Ureter (tissue), 1 donor: ENCODE measurements at regions not wholly inside any gene's neighbourhood (a gene's known extent, or its start where the extent isn't known, plus 50 kb on each side); places are given as distances from the start of the nearest gene placed in this dataset.

ENCODE experiments used
- DNase-seq: peaks from one replicate; pipeline ENCODE4 v3.0.0-alpha.2; 2020; ENCODE audit warnings: low spot score
- donor health status: DM: yes; HTN: yes; CAD: no.

DNA sequence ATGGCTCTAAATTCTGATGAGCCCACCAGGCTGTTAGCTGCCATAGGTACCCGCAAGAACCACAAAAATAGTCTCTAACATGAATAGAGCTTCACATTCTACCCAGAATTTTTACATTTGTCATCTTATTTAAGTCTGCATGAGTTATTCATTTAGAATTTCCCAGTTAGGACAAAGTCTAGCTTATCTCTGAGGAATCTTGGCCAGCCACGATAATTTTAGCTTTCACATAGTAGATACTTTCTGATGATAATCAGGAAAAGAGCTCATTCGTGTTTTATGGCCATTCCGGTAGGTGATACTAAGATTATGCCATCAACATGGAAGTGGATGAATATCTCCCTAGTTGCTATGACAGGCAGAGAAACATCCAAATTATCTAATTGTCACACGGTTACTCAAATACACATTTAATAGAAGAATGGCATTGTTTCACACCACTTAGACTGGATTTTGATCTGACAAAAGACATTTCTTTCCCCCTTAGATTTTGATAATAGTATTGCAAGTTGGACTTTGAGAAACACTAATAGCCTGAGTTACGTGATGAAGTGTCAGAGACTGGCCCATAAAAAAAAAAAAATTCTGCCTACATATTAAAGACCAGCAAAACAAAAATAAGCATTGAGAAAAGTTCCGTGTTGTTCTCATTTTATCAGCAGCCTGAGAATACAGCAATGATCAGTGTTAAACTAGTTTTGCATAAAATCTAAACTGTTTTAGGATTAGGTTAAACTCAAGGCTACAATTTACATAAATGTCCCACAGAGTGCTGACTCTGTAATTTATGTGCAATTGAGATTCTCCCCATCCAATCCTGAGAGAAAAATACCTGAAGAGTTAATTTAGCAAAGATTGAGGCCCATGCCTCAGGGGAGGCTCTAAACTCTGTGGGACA lies 397.5 kb upstream of the ARID1B start:
- no peak for DNase-seq

DNA sequence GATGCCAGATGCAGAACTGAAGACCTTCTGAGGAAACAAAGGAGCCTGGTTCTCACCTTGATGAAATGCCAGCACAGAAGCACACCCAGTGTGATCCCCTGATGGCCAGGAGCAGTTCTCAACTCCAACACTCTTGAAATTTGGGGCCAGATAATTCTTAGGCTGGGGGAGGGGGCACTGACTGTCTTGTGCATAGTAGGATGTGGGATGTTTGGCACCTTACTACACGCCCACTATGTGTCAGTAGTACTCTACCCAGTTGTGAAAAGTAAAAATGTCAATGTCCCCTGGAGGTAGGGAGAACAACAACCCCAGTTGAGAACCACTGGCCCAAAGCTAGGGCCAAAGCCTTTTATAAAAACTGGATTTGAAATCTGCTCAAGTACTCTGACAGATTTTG lies 398.3 kb upstream of the ARID1B start:
- no peak for DNase-seq

DNA sequence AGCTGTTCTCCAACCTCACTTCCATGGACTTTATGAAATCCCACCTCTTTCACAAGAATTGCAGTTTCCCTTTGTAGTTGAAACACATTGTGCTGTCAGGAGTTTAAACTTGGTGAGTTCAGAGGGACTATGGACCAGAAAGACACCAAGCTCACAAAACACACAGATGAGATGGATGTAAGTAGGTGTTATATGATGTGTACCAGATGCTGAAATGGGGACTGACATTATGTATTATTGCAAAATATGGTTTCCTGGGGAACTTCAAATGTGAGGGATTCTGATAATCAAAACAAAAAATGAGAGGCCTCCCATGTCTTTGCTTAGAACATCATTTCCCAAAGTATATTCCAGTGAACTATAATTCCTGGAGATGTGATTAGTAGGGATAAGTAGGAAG lies 401.1 kb upstream of the ARID1B start:
- DNase-seq = no peak

DNA sequence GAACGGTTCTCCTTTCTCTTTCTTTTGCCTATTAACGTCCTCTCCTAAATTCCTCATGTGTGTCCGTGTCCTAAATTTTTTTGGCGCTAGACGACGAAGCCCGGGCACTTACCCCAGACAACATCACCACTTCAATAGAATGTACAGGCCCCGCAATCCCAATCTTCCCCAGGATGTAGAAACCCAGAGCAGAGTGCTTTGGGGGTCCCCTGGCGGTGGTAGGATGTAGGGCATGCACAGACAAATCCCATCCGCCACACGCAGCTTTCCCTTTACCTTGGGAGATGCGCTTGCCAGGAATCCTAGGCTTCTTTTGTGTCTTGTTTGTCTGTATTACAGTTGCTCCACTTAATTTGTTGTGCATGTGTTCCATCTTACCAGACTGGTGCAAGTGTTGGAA lies 417.3 kb upstream of the ARID1B start:
- no peak for DNase-seq

DNA sequence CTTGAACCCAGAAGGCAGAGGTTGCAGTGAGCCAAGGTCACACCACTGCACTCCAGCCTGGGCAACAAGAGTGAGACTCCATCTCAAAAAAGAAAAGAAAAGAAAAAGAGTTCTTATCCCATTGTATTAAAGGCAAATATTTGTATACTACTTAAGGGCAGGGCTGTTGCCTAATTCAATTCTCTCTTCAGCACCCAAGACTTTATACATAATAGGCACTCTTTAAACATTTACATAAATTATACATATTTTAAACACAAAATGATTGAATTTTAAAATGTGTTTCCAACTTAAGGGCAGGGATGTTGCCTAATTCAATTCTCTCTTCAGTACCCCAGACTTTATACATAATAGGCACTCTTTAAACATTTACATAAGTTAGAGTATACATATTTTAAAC lies 424.3 kb upstream of the ARID1B start:
- DNase-seq = no peak

DNA sequence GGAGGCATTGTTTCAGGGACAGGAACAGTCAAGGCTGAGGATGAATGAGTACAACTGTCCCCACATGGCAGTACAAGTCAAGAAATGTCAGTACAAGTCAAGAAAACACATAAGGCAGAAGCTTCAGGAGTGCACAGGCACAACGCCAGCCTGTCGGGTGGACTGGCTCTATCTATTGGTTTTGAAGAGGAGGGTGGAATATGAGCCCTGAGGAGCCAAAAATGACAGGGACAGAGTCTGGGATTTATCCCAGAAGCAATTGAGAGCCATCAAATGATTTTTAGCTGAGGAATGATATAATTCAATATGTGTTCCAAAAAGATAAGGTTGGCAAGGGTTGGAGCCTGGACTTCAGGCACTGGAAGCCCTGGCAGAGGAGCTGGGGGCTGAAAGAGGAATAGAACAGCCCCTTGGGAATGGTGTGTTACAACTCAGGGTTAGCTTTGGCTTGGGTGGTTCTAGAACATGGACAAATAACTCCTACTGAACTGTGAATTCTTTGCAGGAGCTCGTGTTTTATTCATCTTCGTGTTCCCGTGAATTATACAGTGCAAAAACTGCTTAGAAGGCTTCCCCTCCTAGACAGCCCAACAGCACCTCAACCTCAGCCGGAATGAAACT lies 425.7 kb upstream of the ARID1B start:
- no peak for DNase-seq

DNA sequence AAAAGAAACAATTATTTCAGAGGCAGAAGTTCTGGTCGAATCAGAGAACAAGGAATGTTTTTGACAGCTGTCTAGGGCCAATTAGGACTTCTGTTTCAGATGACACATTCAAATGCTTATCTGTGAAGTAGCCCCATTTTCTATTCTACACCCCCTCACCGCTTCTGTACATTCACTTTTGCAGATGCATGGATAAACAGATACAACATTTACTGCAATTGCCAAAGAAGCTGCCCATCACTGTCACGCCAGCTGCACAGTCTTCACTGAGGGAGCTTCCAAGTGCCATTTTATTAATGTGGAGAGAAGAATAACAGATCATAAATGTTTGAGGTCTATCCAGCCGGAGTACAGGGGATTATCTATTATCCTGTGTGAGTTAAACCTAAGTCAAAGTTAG lies 426.8 kb upstream of the ARID1B start:
- no peak for DNase-seq

DNA sequence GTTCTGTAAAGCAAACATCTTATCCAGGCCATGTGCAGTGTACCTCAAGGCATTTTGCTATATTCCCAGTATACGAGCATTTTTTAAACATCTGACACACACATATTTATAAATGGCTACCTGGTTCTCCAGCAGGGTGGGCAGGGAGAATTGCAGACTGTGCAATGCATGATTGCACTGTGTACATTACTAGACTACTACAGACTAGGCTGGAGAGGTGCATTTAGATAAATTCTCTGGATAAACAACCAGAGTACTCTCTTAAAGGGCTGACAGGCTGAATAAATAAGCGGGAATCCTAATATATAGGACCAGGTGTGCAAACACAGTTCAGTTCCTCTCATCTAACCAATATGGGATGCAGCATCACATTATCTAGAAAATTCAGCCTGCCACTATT lies 428.3 kb upstream of the ARID1B start:
- DNase-seq = no peak

DNA sequence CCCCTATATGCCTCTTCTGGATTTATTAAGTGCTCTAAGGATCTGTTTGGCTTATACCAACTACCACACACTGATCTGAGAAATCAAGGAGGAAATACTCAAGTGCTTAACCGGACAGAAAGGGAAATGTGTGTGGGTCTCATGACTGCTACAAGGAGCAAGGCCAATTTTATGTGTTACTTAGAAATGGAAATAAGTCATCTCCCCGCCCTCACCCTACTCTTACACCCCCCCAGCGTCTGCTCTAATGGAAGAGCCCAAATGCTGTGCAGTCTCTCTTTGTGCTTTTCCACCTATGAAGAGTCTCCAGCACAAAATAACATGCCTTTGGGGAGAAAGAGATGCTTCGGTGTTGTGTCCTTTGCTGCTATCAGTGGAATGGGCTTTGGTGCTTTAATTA lies 428.8 kb upstream of the ARID1B start:
- DNase-seq = no peak

DNA sequence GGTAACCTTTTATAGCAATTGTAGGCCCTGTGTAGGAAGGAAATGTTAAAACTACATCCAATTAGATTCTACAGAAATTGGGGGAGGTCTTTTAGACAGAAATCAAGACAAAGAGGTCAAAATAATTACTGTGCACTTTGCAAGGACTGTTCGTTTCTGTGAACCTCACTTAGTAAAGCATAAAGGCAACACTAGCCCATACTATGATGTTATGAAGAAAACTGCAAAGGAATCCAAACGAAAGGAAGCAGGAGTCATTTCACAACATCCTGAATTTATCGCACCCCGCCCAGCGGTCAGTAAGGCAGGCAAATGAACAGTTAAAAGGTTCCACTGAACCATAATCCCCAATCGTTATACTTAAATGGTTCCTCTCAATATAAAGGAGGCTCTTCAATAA lies 429.5 kb upstream of the ARID1B start:
- DNase-seq = no peak

DNA sequence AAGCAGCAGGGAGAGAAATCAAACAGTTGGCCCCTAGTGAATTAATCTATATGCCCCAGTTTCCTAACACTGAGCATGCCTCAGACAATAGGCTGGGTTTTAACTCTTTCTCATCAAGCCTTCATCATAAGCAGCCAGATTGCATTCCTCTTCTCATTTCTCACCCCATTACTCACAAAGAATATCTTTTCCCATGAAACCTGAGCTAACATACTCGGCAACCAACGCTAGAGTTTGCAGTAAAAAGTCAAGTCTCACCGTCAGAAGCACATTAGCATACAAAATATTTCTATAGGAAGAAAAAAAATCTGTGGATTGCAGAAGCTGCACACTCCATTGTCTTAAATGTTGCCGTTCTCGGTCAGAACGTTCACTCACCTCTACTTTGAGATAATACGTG lies 429.9 kb upstream of the ARID1B start:
- DNase-seq = no peak

DNA sequence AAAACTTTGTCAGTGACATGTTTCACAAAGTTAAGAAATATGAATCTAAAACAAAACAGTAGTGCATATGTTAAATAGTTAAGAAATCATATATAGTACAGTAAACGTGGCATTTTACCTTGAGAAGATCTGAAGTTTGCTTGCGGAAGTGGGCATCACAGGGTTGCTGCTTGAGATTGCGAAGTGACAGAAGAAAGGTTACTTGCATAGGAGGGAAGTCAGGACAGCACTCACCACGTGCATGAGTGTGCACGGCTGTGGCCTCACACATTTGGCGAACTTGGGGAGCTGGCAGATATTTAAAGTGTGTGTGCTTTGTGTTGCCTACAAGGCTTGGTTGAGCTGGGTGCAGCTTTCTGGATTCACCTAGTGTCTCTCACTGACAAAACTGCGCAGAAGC lies 431.5 kb upstream of the ARID1B start:
- DNase-seq = no peak

DNA sequence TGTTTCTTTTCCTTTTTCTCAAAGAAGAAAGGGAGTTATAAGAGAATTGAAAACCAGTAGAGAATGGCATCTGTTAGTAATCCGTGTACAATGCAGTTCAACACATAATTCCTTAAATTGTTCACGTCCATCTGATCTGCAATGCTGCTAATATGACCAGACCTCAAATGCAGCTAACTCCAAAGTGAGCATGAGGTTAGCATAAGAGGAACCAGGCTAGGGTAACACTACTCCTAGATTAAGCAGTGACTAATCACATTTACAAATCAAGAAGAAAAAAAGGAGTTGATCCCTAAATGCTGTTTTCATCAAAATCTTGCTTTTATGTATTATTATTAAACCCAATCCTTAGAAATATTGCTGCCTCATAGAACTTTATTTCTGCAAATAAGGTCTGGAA lies 432.7 kb upstream of the ARID1B start:
- DNase-seq = no peak

DNA sequence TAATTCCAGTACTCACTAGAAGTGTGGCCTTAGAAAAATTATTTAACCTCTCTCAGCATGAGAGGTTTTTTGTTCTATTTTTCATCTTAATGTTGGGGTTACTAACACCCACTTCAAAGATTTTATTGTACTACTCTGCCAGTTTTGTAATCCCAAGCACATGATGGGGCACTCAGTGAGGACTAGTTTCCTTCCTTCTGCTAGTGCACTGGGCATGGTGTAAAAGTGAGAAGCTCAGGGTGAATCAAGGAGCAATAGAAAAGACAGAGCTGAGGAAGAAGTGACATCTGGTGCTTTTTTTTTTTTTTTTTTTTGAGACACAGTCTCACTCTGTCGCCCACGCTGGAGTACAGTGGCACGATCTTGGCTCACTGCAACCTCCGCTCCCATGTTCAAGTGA lies 439.4 kb upstream of the ARID1B start:
- no peak for DNase-seq

DNA sequence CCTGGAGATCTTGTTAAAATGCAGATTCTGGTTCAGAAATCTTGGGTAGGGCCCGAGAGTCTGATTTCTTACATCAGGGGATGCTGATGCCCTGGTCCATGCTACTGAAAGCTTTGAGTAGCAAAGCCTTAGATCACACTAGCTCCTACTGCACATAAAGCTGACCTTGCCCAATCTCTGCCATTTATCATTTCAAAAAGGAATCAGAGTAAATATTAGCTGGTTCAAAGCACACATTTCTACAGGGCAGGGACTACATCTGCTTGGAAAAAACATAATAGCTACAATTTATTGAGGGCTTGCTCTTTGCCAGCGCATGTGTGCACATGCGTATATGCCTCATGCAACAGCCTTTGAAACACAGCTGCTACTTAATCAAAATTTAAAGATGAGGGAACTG lies 440.4 kb upstream of the ARID1B start:
- DNase-seq = no peak

DNA sequence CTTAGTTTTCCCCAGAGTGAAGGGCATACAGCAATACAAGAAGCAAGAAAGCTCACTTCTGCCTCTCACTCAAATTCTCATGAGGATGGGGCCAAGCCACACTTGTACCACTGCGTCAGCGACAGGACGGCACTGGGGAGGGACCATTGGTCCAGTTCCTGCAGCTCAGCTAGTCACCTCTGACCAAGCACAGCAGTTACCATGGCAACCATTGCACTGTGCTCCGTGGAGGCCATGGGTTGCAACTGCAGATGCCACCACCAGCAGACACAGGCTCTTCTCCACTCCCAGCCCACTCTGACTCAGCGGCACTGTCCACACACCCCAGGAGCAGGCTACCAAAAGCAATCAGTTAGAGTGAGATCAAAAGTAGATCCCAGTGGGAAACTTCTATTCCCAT lies 441.1 kb upstream of the ARID1B start:
- DNase-seq = no peak

DNA sequence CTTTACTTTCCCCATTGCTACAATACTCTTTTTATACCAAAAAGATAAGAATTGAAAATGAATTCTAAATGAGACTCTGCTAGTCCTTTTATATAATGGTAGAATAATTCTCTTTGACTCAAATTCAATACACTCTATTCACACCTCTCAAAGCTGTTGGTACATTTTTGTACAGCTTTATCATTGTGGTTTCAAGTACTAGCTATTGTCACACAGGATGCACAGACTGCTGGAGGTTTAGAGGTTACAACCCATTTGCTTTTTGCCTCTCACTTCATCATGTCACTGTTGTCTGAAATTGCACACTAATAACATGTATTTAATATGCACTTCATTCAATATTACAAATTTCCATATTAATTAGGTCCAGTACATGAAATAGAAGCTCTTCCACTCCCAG lies 442.2 kb upstream of the ARID1B start:
- DNase-seq = no peak

DNA sequence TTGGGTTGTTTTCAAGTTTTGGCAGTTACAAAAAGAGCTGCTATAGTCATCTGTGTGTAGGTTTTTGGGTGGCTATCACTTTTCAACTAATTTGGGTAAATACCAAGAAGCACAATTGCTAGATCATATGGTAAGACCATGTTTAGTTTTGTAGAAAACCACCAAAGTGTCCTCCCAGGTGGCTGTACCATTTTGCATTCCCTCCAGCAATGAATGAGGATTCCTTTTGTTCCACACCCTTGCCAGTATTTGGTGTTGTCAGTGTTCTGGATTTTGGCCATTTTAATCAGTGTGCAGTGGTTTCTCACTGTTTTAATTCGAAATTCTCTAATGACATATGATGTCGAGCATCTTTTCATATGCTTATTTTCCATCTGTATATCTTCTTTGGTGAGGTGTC lies 457.5 kb upstream of the ARID1B start:
- DNase-seq = no peak

DNA sequence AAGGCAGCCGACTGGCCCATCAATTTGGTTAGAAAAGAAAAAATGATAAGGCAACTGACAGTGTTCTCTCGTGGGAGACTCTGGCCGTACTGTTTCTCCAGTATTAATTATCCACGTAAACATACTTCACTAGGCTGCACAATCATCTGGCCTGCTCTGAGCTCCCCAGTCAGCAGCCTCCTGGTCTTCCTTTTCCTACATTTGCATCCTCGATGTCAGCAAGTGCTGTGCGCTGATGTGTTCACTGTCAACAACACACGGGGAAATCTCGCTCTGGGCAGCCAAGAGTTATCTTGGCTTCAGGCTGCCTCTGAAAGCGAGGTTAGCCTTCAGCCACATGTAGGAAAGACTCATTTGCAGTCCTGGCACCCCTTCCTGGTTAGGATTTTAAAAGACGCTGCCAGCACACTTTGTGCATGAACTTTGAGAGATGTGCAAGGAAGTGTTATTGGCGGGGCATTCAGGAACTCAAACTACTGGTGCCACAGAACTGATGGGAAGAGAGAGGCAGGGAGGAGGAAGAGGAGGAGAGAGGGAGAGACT lies 460.5 kb upstream of the ARID1B start:
- DNase-seq = no peak

DNA sequence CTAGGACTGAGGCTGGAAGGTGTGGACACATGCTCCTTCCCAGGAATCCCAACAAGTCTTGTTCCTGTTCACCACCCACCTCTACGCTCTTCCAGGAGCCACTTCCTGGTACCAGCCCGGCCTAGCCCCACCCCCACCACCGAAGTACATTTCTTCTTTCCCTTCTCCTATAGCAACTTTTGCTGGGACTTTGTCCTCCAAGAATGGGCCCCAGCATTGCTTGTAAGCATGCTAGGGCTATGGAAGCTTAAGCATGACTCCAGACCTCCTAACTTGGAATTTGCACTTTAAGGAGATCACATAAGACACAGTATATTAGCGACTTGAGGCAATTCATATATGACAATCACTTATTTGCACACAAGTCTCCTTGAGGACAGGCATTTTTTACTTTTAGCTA lies 462.0 kb upstream of the ARID1B start:
- no peak for DNase-seq

DNA sequence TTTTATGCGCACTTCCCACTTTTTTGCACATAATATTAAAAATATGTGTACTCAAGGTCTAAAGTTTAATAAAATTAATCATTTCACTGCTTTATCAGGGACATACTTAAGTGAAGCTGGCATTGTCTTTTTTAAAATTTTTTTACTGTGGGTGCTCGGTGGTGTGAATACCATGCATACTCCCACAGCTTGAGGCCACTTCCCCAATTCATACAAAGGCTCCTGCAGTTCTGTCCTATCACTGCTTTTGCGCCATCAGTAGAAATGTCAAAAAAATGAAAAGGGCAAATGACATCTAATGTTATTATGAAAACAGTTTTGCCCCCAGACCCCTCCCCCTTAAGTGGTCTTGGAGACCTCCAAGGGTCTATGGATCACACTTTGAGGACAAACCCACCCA lies 464.1 kb upstream of the ARID1B start:
- DNase-seq = no peak

DNA sequence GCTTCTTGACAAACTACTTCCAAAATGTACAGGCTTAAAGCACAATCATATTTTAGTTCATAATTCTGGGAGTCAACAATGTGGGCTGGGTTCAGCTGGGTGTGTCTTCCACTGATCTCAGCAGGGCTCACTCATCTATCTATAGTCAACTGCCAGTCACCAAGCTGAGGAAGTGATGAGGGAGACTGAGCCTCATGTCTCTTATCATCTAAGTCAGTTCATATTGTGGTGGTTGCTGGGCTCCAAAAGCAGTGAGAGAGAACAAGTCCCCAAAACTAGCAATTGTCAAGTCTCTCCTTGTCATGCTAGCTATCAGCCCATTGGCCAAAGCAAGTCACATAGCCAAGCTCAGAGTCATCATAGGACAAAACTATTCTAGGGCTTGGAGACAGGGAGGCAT lies 465.9 kb upstream of the ARID1B start:
- no peak for DNase-seq

DNA sequence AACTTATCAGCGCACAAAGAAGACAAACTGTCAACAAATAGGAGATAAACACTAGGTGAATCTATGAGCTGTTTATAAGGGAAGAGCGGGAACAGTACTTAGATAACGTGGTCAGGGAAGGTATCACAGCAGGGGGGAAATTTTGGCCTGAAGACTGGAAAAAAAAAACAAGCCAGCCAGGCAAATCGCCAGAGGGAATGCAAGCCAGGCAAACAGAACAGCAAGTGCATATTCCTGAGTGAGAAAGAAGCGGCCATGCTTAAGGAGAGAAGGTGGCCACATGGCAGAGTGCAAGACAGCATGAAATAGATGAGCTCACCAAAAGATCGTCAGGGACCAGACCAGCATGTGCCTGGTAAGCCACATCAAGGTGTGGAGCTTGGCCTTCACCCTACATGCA lies 466.5 kb upstream of the ARID1B start:
- DNase-seq = no peak
